Heart left ventricle (tissue), 13 donors: ENCODE measurements at regions not wholly inside any gene's neighbourhood (a gene's known extent, or its start where the extent isn't known, plus 50 kb on each side); places are given as distances from the start of the nearest gene placed in this dataset.

Experiments
- CTCF ChIP-seq, 12 donors: fragments of 200-600 bp; sonication (generic) in 4 of 12; IDR thresholded peaks; one replicate each; pipeline versions ENCODE4 v1.5.0 to v1.8.0; 2018 to 2022; ENCODE audit warnings: antibody characterized with exemption in 12 of 12, mild to moderate bottlenecking in 5 of 12
- POLR2A ChIP-seq, 2 donors: fragments of 450-650 bp; IDR thresholded peaks; one replicate each; pipeline ENCODE4 v1.6.1; 2017; ENCODE audit warnings: antibody characterized with exemption in 2 of 2, mild to moderate bottlenecking in 2 of 2, moderate library complexity in 2 of 2
- donor health status: ischemic (EF 13 %, LVEDD 7.1; RV severe dilation, severe dysfunction).
- donor health status: DM: no; HTN: yes; CAD: no.
- donor health status: DM: no; HTN: no; CAD: no.
- donor health status: ischemic (EF 25% LVEDD 6.9; RV normal size, moderate dysfunction).
- donor health status: ischemic (EF 25% LVEDD 5.7; RV mildly dilated, moderate dysfunction).
- donor health status: ischemic (EF 35%, LVEDD 5.7; RV mildly dilated, moderate dysfunction).
- donor health status: nonischemic (EF 11% LVEDD 7.7; RV severe dilation, severe dysfunction).
- donor health status: DM: yes; HTN: yes; CAD: no.
- donor health status: PGD.
- donor health status: ischemic (EF 29% LVEDD 5.4; RV normal size, mild dysfunction).
- donor health status: nonischemic (EF 23%, LVEDD 6.1; RV moderate dilation, normal function).

GRCh38 chr14:30063746-30064145 is 136.1 kb upstream of the PRKD1 start:
- TF ChIP-seq CTCF (IDR thresholded peaks at IDR 0.05) (no peak), POLR2A (IDR thresholded peaks at IDR 0.05) (no peak)
